SK-N-SH treated with all-trans-retinoic acid at 6 μM for 48 hours (cell line): ENCODE measurements at regions not wholly inside any gene's neighbourhood (a gene's known extent, or its start where the extent isn't known, plus 50 kb on each side); places are given as distances from the start of the nearest gene placed in this dataset.

Source experiments
- BACH2 ChIP-seq: fragments of 250-450 bp; sonication (Bioruptor Pico); IDR thresholded peaks from 2 replicates; pipeline ENCODE4 v1.9.0; 2021; ENCODE audit warnings: mild to moderate bottlenecking, borderline replicate concordance
- CREB5 ChIP-seq: fragments of 250-450 bp; sonication (Bioruptor Pico); IDR thresholded peaks from 2 replicates; pipeline ENCODE4 v1.5.1; 2020; ENCODE audit warnings: low read depth, mild to moderate bottlenecking, moderate library complexity
- CSDC2 ChIP-seq: fragments of 250-450 bp; sonication (Bioruptor Pico); IDR thresholded peaks from 2 replicates; pipeline ENCODE4 v1.5.0; 2020; ENCODE audit warnings: mild to moderate bottlenecking, moderate library complexity
- CSRNP3 ChIP-seq: fragments of 250-450 bp; sonication (Bioruptor Pico); IDR thresholded peaks from 2 replicates; pipeline ENCODE4 v1.5.1; 2021; ENCODE audit warnings: mild to moderate bottlenecking, moderate library complexity
- ESRRG ChIP-seq: fragments of 250-450 bp; sonication (Bioruptor Pico); IDR thresholded peaks from 2 replicates; pipeline ENCODE4 v1.6.1; 2021; ENCODE audit warnings: mild to moderate bottlenecking
- OSR1 ChIP-seq: fragments of 250-450 bp; sonication (Bioruptor Pico); IDR thresholded peaks from 2 replicates; pipeline ENCODE4 v1.8.0; 2022; ENCODE audit warnings: moderate library complexity, mild to moderate bottlenecking, inconsistent platforms
- PATZ1 ChIP-seq: fragments of 250-450 bp; sonication (Bioruptor Pico); IDR thresholded peaks from 2 replicates; pipeline ENCODE4 v1.8.0; 2020; ENCODE audit warnings: mild to moderate bottlenecking, moderate library complexity, borderline replicate concordance
- TCF4 ChIP-seq: fragments of 250-450 bp; sonication (Bioruptor Pico); IDR thresholded peaks from 2 replicates; pipeline ENCODE4 v1.8.0; 2021; ENCODE audit warnings: mild to moderate bottlenecking, moderate library complexity, borderline replicate concordance
- TSHZ2 ChIP-seq: fragments of 250-450 bp; sonication (Bioruptor Pico); IDR thresholded peaks from 2 replicates; pipeline ENCODE4 v1.5.0; 2020; ENCODE audit warnings: mild to moderate bottlenecking, moderate library complexity
- ZC3H10 ChIP-seq: fragments of 250-450 bp; sonication (Bioruptor Pico); IDR thresholded peaks from 2 replicates; pipeline ENCODE4 v1.5.1; 2021; ENCODE audit warnings: mild to moderate bottlenecking, moderate library complexity
- ZFP3 ChIP-seq: fragments of 250-450 bp; sonication (Bioruptor Pico); IDR thresholded peaks from 2 replicates; pipeline ENCODE4 v1.5.0; 2020; ENCODE audit warnings: mild to moderate bottlenecking, moderate library complexity
- ZFP30 ChIP-seq: fragments of 450-650 bp; formaldehyde crosslinking; IDR thresholded peaks from 2 replicates; pipeline ENCODE4 v1.5.0; 2022; ENCODE audit warnings: mild to moderate bottlenecking, moderate library complexity
- ZNF70 ChIP-seq: fragments of 450-650 bp; formaldehyde crosslinking; IDR thresholded peaks from 2 replicates; pipeline ENCODE4 v1.5.0; 2020; ENCODE audit warnings: mild to moderate bottlenecking, moderate library complexity

- no peak for TF ChIP-seq PATZ1
- no peak for TF ChIP-seq ZFP3 (CRISPR knock-in tag)
- TF ChIP-seq CREB5 (CRISPR knock-in tag), result no peak
- TF ChIP-seq BACH2, result no peak
- TF ChIP-seq ESRRG (CRISPR knock-in tag), result no peak
- TF ChIP-seq OSR1, result no peak
- no peak for TF ChIP-seq ZFP30 (CRISPR knock-in tag)
- TF ChIP-seq CSDC2 (CRISPR knock-in tag), result no peak
- TF ChIP-seq TSHZ2 (CRISPR knock-in tag), result no peak
- TF ChIP-seq ZC3H10 (CRISPR knock-in tag), result no peak
- no peak for TF ChIP-seq ZNF70 (CRISPR knock-in tag)
- no peak for TF ChIP-seq CSRNP3
- no peak for TF ChIP-seq TCF4 (CRISPR knock-in tag)
Observed at GRCh38 chr15:45871121-45871855, 236.5 kb downstream of the SQOR start.
